Spleen (tissue), 11 donors: ENCODE measurements at regions not wholly inside any gene's neighbourhood (a gene's known extent, or its start where the extent isn't known, plus 50 kb on each side); places are given as distances from the start of the nearest gene placed in this dataset.

Experiments
- DNase-seq: peaks from one replicate; pipeline ENCODE4 v3.0.0-alpha.2; 2020
- H3K27ac ChIP-seq, 8 donors: fragments of 200-600 bp; sonication (generic) in 7 of 8; 1 replicate in 4 of 8; 2 replicates in 4 of 8; pipeline versions ENCODE4 v1.5.0 to v1.8.0; 2016 to 2021; ENCODE audit warnings: inconsistent platforms in 4 of 8, mild to moderate bottlenecking in 4 of 8, moderate library complexity in 1 of 8
- H3K27me3 ChIP-seq, 7 donors: fragments of 200-600 bp; sonication (generic) in 6 of 7; replicated peaks in 1 of 7; 1 replicate in 4 of 7; 2 replicates in 3 of 7; pipeline versions ENCODE4 v1.5.0 to v1.8.0; 2016 to 2021; ENCODE audit warnings: inconsistent platforms in 3 of 7, mild to moderate bottlenecking in 1 of 7
- H3K36me3 ChIP-seq, 6 donors: fragments of 200-600 bp; sonication (generic) in 5 of 6; 1 replicate in 4 of 6; 2 replicates in 2 of 6; pipeline versions ENCODE4 v1.5.0 to v1.8.0; 2016 to 2021; ENCODE audit warnings: inconsistent platforms in 2 of 6
- H3K4me1 ChIP-seq, 6 donors: fragments of 200-600 bp; sonication (generic) in 5 of 6; 1 replicate in 3 of 6; 2 replicates in 3 of 6; pipeline versions ENCODE4 v1.5.0 to v1.8.0; 2016 to 2021; ENCODE audit warnings: inconsistent platforms in 3 of 6
- H3K4me3 ChIP-seq, 8 donors: fragments of 200-600 bp; sonication (generic) in 7 of 8; 1 replicate in 4 of 8; 2 replicates in 4 of 8; pipeline versions ENCODE4 v1.5.0 to v1.8.0; 2016 to 2021; ENCODE audit warnings: inconsistent platforms in 4 of 8, mild to moderate bottlenecking in 4 of 8, moderate library complexity in 2 of 8
- H3K9me3 ChIP-seq, 8 donors: fragments of 200-600 bp; sonication (generic) in 7 of 8; 1 replicate in 4 of 8; 2 replicates in 4 of 8; pipeline versions ENCODE4 v1.5.0 to v1.8.0; 2016 to 2021; ENCODE audit warnings: inconsistent platforms in 4 of 8
- CTCF ChIP-seq, 11 experiments: fragments of 200-600 bp in 7 of 11; fragments of 450-650 bp in 4 of 11; sonication (generic) in 4 of 11; IDR thresholded peaks in 8 of 11; conservative IDR thresholded peaks in 3 of 11; 1 replicate in 7 of 11; 2 replicates in 4 of 11; pipeline versions ENCODE4 v1.4.0 to v1.8.0; 2016 to 2021; ENCODE audit warnings: antibody characterized with exemption in 11 of 11, inconsistent platforms in 4 of 11, mild to moderate bottlenecking in 1 of 11
- POLR2A ChIP-seq, 3 donors: fragments of 450-650 bp; IDR thresholded peaks; one replicate each; pipeline ENCODE4 v1.5.1; 2017; ENCODE audit warnings: antibody characterized with exemption in 3 of 3, mild to moderate bottlenecking in 1 of 3
- POLR2AphosphoS5 ChIP-seq, 3 donors: sonication (generic); formaldehyde crosslinking; IDR thresholded peaks; one replicate each; pipeline ENCODE4 v1.5.1; 2017; ENCODE audit warnings: antibody characterized with exemption in 3 of 3
- WGBS, 5 donors: extraction: QIAGEN DNeasy Blood & Tissue Kit in 3 of 5; methylation state at CpG; one replicate each; pipeline versions ENCODE4 v1.1.5 to v1.1.7; 2013 to 2018; 5-methylcytosine and 5-hydroxymethylcytosine counted together
- intact Hi-C: fragments of 100-400 bp; cut with DNase I; formaldehyde crosslinking; loops from one replicate; pipeline ENCODE4 v1.15.0; 2023; ENCODE audit warnings: low total_unique reads
- donor health status: healthy with polysubstance abuse.
- donor health status: DM: no; HTN: no; CAD: no; lungs with moderate emphysema.
- donor health status: DM: no; HTN: no; CAD: no.
- donor health status: Bipolar disorder and iron deficiency.
- donor health status: healthy.
- donor health status: DM: no; HTN: no; CAD: no.
- donor health status: DM: yes; HTN: yes; CAD: no.

- no peak for DNase-seq
- peaks cover 0 to 55% (median 27%) of the 10 kb centered on the region in 6 donors for H3K4me1 ChIP-seq
- peak overlapping the region in 7 of 8 donors; percentile 95 to 100 (median 99) for H3K27ac ChIP-seq
- H3K4me3 ChIP-seq, result no peak overlapping the region
- no peaks in the 10 kb centered on the region for H3K9me3 ChIP-seq
- H3K27me3 ChIP-seq, result no peaks in the 10 kb centered on the region
- 72 to 76% (median 74%) methylated on average over 8 of the region's 8 CpGs for WGBS, 5 donors
- intact Hi-C loops, result no loop called here
- TF ChIP-seq POLR2A (IDR thresholded peaks at IDR 0.05), result no peak
- no peak for TF ChIP-seq CTCF (IDR thresholded peaks at IDR 0.05 in 8 of 11, conservative IDR thresholded peaks at IDR 0.05 in 3 of 11)
- no peaks in the 10 kb centered on the region for H3K36me3 ChIP-seq
These were observed 115.8 kb downstream of the HFE start for GRCh38 chr6:26202811-26203583.

- 0 to 1% (median 0%) methylated on average over 53 of the region's 53 CpGs for WGBS, 5 donors
- Histone ChIP-seq H3K36me3 (no peaks in the 10 kb centered on the region), H3K4me3 (peak overlapping the region; percentile 33 to 79 (median 50)), H3K27ac (peak overlapping the region; percentile 95 to 100 (median 99)), H3K4me1 (peaks cover 0 to 54% (median 27%) of the 10 kb centered on the region in 6 donors), H3K27me3 (no peaks in the 10 kb centered on the region), H3K9me3 (no peaks in the 10 kb centered on the region)
- peak; percentile 95 for DNase-seq
- TF ChIP-seq POLR2AphosphoS5 (IDR thresholded peaks at IDR 0.05) (peak; percentile 95 to 100 (median 99)), POLR2A (IDR thresholded peaks at IDR 0.05) (peak; percentile 71 to 98 (median 97)), CTCF (IDR thresholded peaks at IDR 0.05 in 8 of 11, conservative IDR thresholded peaks at IDR 0.05 in 3 of 11) (peak in 10 of 11 experiments; percentile 6 to 60 (median 48))
- intact Hi-C loops, result no loop called here
These were observed 117.3 kb downstream of the HFE start for GRCh38 chr6:26204332-26205160.

- TF ChIP-seq POLR2A (IDR thresholded peaks at IDR 0.05) (peak in 2 of 3 donors; percentile 81 to 97), POLR2AphosphoS5 (IDR thresholded peaks at IDR 0.05) (peak in 1 of 3 donors; percentile 92), CTCF (IDR thresholded peaks at IDR 0.05 in 8 of 11, conservative IDR thresholded peaks at IDR 0.05 in 3 of 11) (no peak)
- peak overlapping the region; percentile 33 to 79 (median 50) for H3K4me3 ChIP-seq
- intact Hi-C loops, result no loop called here
- peak; percentile 94 for DNase-seq
- peaks cover 0 to 5% (median 0%) of the 10 kb centered on the region in 8 donors for H3K9me3 ChIP-seq
- no peaks in the 10 kb centered on the region for H3K27me3 ChIP-seq
- H3K4me1 ChIP-seq, result peaks cover 0 to 49% (median 24%) of the 10 kb centered on the region in 6 donors
- H3K36me3 ChIP-seq, result no peaks in the 10 kb centered on the region
- H3K27ac ChIP-seq, result peak overlapping the region; percentile 95 to 100 (median 99)
- WGBS, 5 donors, result 0 to 2% (median 0%) methylated on average over 18 of the region's 18 CpGs
These were observed 118.0 kb downstream of the HFE start for GRCh38 chr6:26205161-26205624.
